Cardiac fibroblast (primary cell): ENCODE measurements at regions not wholly inside any gene's neighbourhood (a gene's known extent, or its start where the extent isn't known, plus 50 kb on each side); places are given as distances from the start of the nearest gene placed in this dataset.

Experiments
- DNase-seq, 2 donors: peaks; one replicate each; pipeline versions ENCODE4 v3.0.0 to v3.0.0-alpha.2; 2010; ENCODE audit warnings: low read depth in 2 of 2
- H3K4me3 ChIP-seq, 2 donors: replicated peaks in 1 of 2; 1 replicate in 1 of 2; 2 replicates in 1 of 2; pipeline ENCODE4 v1.5.1; 2011; ENCODE audit warnings: low read depth in 2 of 2, low read length in 2 of 2, mild to moderate bottlenecking in 2 of 2, moderate library complexity in 1 of 2
- CTCF ChIP-seq: IDR thresholded peaks from one replicate; pipeline ENCODE4 v1.5.1; 2011; ENCODE audit warnings: low read depth, mild to moderate bottlenecking, low read length, inconsistent platforms

GRCh38 chr9:80502306-80502705 is 930.5 kb downstream of the TLE4 start:
- no peak overlapping the region for H3K4me3 ChIP-seq
- TF ChIP-seq CTCF = no peak
- DNase-seq = no peak

DNA sequence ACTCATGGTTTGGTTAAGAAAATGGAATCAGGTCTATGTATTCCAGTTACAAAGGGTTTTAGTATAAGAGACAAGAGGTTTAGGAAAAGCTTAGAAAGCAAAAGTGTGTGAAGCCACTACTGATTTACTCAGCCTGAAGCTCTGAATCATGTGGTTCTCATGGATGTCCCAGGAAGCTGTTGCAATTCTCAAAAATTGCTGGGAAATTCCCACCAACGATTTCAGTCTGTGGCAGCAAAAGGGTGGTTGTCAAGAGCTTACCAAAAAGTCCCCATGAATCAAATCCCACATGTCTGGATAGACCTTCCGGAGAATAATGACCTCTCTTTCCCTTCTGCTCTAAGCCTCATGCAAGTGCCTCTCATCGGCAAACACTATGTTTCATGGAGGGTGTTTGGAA is 929.9 kb downstream of the TLE4 start:
- peak in 1 of 2 donors; percentile 85 for DNase-seq
- no peak overlapping the region for H3K4me3 ChIP-seq
- TF ChIP-seq CTCF = no peak

- H3K4me3 ChIP-seq = no peak overlapping the region
- no peak for DNase-seq
- TF ChIP-seq CTCF = no peak
Observed at GRCh38 chr9:80500300-80500699, 928.5 kb downstream of the TLE4 start.

DNA sequence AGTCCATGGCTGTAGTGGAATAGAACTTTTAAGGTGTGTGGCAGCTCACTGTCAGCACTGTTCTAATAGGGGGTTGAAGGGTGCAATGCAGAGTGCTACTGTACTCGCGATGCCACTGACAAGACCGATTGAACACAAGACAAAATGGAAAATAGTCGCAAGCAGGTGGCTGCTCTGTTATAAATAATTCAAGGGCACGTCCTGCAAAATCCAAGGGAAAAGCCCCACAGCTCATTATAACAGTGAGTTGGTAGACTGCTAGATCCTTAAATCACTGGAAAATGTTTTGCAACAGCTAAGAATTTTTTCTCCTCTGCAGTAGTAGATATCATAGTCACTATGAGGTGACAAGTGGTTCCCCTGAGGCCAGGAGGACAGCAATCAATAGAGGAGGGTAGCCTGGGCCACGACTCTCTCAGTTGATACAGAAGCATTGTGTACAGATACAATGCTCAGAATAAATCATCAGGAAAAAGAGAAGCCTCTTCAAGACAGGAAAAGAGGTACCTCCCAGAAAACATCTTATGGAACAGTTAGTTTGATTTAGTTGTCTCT is 926.3 kb downstream of the TLE4 start:
- H3K4me3 ChIP-seq = no peak overlapping the region
- TF ChIP-seq CTCF = no peak
- no peak for DNase-seq

GRCh38 chr9:80496901-80497556 is 925.3 kb downstream of the TLE4 start:
- no peak for DNase-seq
- no peak for TF ChIP-seq CTCF
- no peak overlapping the region for H3K4me3 ChIP-seq

GRCh38 chr9:80493258-80493657 is 921.5 kb downstream of the TLE4 start:
- DNase-seq = no peak
- TF ChIP-seq CTCF = no peak
- H3K4me3 ChIP-seq = no peak overlapping the region

- TF ChIP-seq CTCF = no peak
- no peak overlapping the region for H3K4me3 ChIP-seq
- DNase-seq = peak in 1 of 2 donors; percentile 11
Observed at GRCh38 chr9:80492221-80492620, 920.5 kb downstream of the TLE4 start.
